ENCODE measurements at regions not wholly inside any gene's neighbourhood (a gene's known extent, or its start where the extent isn't known, plus 50 kb on each side); places are given as distances from the start of the nearest gene placed in this dataset.
A peak's percentile ranks its signal among the peaks of the same experiment; 100 is the strongest.
"Not testable (repeated sequence)": the region's sequence is repeated elsewhere in the genome, so short reads cannot be mapped to it uniquely, and the experiment has no call there.

DNA sequence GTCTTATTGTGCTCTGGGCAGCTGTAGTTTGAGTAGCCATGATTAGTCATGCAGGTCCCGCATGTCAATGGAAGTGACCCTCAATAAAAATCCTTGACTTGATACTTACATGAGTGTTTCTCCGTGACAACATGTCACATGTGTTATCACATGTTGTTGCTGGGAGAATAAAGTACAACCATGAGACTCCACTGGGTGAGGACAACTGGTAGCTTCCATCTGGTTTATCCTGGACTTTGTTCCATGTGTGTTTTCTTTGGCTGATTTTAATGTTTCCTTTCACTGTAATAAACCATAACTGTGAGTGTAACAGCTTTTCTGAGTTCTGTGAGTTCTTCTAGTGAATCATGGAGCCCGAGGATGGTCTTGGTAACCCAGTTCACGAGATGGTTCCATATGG, 63.1 kb upstream of the NDN start:
- no peak for DNase-seq

DNA sequence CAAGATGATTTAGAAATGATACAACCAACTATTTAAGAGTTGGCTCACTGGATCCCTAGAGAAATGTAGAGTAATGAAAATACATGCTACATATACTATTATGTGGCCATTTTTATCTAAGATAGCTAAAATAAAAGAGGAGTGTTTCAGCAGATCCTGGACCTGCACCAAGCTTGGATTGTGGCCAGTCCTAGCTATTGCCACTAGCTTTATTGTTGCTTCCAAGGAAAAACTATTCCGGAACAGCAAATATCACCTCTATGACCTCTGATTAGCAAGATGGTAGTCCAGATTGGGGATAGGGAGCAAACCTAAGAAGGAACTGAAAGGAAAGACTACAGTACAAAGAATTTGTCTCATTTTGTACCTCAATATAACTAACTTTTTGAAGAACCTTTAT, 63.7 kb upstream of the NDN start:
- DNase-seq = no peak

DNA sequence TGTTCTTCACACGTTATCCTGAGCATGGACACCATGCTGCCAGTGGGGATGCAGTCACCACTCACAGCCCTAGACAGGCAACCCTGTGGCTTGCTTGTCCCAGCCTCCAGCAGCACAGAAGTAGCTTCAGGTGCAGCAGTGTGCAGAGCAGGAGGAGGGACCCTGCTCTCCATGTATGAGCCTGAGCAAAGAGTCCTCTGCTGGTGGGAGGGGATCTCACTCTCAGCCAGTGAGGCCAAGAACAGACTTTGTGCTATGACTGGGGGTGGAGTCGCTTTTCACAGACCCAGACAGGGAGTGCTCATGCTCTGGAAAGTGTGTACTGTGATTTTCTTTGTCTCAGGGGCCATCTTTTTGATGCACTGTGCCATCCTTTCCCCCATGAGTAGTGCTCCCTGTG, 66.1 kb upstream of the NDN start:
- no peak for DNase-seq

DNA sequence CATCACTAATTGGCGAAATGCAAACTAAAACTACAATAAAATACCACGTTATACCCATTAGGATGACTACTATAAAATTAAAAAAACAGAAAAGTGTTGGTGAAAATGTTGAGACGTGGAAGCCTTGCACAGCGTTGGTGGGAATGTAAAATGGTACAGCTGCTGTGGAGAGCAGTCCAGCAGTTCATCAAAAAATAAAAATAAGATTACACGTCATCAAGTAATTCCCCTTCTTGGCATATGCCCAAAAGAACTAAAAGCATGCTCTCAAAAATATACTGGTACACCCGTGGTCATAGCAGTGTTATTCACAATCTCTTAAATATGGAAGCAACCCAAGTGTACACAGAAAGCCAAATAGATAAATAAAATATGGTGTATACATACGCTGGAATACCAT, 71.8 kb upstream of the NDN start:
- DNase-seq = no peak

DNA sequence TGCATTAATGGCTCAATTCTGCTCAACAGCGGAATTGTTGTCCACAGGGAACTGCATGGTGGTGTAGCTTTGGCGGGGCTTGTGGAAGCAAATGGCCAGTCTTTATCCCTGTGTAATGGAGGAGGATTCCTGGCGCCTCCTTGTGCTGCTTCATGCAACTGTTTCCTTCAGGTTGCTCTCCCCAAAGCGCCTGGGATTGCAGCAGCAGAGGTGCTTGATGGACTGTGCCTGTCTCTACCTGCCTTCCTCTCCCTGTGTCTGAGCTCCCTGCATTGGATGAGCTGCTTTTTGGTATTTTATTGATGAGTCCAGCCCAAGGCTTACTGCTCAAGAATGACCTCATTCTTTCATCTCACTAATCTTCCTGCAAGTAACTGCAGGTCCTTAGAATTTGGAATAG, 72.9 kb upstream of the NDN start:
- DNase-seq = peak in 1 of 2 experiments; percentile 21

DNA sequence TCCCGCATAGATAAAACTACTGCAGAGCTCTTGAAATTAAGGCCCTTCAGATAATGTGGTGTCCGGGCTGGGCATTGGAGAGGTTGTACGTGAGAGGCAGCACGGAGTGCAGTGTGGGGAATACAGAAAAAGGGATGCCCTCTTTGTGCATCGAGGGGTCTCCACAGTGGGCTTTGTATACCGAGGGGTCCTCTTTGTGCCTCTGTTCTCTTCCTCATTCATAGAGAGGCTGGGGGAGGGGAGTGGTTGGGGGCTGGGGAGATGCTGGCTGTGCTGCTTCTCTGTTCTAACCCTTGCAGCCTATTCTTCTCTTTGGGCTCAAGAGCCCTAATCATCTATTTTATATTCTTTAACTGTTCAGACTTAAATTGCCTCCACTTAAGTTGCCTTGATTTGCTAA, 74.3 kb upstream of the NDN start:
- peak in 1 of 2 experiments; percentile 1 for DNase-seq

DNA sequence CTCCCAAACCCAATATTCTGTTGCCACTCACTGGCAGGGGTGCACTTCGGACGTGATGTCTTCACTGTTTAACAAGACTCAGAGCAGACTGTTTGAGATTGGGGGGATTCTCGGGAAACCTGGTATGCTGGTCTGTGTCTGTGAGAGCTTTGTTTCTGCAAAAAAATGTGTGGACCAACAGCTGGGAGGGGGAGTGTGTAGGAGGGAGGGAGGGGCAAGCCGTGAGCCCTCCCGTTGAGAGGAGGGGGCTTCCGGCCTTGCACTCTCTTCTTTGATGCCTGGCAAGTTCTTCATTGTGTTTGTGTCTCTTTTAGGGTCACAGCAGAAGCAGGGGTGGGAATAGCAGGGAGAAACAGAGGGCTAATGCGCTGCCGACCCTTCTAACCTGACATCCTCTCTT, 74.9 kb upstream of the NDN start:
- no peak for DNase-seq

DNA sequence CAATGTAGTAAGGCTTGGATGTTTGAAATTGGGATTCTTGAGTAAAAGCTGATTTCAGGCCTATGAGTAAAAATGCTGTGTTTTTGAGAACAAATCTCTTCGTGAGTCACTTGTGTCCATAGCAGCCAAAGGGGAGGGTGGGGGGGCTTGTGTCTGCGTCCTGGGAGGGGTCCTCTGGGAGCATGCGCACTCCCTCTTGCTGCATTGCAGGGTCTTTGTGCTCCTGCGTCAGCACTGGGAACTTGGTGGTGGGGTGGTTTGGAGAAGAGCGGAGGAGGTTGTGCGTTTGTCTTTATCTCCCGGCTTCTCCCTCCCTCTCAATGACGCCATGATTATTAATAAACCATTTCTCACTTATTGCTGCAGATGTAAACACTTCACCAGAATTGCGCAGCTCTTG, 75.9 kb upstream of the NDN start:
- peak in 1 of 2 experiments; percentile 27 for DNase-seq

DNA sequence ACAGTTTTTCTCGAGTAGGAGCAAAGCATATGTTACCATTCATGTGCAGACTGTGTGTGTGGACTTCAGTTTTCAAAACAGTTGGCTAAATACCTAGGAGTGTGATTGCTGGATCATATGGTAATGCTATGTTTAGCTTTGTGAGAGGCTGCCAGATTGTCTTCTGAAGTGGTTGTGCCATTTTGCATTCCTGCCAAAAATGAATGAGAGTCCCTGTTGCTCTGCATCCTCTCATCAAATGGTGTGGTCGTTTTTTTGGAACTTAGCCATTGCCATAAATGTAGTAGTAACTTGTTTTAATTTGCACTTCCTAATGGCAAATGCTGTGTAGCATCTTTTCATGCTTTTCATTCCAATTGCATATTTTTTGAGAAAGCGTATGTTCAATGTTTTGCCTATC, 77.2 kb upstream of the NDN start:
- no peak for DNase-seq

DNA sequence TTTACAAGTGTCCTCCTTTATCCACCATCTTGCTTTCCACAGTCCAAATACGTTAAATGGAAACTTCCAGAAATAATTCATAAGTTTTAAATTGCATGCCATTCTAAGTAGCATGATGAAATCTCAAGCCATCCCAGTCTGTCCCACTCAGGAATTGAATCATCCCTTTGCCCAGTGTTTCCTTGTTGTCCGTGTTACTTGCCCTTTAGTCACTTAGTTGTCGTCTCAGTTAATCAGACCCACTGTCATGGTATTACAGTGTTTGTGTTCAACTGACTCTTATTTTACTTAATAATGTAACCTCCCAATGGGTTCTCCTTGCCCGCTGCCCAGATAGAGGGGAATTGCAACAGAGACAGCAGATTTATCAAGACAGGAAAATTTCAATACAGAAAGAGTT, 77.6 kb upstream of the NDN start:
- no peak for DNase-seq

DNA sequence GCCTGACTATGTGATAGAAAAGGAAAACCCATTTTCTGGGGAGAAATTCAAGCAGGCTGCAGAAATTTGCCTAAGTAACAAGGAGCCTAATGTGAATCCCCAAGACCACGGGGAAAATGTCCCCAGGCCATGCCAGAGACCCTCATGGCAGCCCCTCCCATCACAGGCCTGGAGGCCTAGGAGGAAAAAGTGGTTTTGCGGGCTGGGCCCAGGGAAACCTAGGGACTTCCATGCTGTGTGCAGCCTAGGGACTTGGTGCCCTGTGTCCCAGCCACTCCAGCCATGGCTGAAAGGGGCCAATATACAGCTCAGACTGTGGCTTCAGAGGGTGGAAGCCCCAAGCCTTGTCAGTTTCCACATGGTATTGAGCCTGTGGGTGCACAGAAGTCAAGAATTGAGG, 79.7 kb upstream of the NDN start:
- not testable (repeated sequence) for DNase-seq

DNA sequence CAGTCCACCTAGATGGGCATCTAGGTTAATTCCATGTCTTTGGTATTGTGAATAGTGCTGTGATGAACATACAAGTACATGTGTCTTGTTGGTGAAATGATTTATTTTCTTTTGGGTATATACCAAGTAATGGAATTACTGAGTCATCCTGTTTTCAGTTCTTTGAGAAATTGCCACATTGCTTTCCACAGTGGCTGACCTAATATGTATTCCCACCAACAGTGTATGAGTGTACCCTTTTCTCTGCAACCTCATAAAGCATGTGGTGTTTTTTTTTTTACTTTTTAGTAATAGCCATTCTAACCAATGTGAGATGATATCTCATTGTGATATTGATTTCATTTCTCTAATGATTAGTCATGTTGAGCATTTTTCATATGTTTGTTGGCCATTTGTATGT, 86.0 kb upstream of the NDN start:
- DNase-seq = no peak

DNA sequence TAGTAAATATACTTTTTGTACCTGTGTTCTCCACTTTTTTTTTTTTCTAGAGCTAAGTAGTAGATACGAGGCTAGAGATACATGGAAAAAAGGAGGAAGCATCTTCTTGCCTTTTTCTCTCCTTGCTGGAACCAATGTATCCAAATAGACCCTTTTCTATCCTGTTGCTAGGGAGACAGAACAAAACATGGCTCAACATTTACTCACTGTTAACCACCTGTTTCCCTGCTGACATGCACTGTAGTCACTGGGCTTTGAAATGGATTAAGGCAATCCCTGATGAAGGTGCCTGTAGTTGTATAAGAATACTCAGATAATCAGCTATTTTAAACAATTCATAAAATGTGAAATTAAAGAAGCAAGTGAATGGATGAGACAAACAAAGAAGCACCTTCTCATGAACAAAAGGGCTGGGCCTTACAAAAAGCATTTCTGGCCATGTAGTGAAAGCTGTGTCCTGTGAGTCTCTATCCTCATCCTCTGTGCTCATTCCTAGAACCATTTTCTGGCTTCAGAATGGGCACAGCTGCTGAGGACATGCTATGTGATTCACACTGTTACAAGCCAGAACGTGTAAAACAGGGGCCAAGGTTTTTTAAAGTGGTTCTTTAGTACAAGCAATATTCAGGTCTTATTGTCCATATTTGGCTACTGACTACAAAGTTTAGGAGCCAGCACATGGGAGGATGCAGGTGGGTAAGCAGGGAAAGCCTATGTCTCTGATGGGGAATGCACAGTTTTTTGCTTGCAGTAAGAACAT, 100.4 kb upstream of the NDN start:
- no peak for DNase-seq

DNA sequence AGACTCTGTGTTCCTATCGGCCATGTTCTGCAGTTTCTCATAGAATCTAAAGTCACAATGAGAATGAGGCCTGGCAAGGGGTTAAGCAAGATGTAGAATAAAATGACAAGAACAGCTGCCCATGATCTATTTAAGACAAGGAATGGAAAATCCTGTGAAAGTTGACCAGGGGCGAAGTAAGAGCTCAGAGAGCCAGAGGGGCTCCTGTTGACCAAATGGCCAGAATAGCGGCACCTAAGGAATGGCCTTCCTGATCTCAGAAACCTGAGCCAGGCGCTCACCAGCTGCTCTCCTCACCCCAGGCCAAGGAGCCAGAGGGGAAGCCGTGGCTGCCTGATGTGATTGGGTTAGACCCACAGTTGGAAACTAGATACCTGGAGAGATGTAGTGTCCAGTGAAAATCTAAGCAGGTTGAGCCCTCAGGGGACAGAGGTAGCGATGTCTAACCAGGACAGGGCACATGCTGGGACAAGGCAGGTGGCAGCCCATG, 106.1 kb upstream of the NDN start:
- DNase-seq = no peak

DNA sequence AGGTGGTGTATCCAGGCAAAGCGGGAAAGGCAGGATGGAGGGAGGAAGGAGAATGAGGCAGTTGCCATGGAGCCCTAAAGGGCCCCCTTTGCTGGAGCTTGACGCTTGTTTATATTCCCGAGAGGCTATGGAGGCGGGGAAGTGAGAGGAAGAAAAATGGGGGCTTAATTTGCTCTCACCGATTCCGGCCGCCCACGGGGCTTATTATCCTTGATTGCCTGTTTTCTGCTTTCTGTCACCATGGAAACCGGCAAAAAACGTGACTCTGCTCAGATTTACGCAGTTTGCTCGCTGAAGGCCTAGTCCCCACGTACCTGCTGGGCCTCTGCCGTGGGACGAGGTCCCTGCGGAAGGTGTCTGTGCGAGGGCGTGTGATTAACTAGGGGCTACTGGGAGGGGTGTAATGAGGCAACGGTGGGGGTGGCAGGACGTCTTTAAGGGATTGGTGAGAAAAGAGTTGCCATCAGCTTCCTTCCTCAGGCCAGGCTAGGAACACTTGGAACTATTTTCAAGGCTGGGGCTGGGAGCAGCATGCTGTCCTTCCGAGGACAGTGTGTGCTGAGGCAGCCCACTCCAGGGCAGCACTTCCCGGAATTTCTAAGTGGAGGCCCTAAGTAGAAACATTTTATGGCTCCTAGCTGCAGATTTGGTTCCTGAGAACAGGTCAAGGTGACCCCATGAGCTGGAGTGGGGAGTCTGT, 110.8 kb upstream of the NDN start:
- DNase-seq = no peak

DNA sequence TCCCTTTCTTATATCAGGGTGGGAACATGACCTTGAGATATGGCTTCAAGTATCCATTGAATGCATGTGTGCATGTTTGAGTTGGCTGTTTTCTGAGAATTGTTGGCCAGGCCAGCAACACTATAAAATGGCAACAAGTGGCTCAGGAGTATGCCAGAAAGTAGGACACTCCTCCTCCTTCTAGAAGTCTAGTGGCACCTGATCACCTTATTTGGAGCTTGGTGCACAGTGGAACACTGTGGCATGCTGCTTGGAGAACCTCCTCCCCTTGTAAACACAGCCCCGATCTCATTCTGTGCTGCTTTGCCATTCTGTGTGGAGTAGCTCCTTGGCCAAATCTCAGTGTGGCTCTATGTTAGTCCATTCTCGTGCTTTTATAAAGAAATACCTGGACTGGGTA, 114.8 kb upstream of the NDN start:
- DNase-seq = no peak

DNA sequence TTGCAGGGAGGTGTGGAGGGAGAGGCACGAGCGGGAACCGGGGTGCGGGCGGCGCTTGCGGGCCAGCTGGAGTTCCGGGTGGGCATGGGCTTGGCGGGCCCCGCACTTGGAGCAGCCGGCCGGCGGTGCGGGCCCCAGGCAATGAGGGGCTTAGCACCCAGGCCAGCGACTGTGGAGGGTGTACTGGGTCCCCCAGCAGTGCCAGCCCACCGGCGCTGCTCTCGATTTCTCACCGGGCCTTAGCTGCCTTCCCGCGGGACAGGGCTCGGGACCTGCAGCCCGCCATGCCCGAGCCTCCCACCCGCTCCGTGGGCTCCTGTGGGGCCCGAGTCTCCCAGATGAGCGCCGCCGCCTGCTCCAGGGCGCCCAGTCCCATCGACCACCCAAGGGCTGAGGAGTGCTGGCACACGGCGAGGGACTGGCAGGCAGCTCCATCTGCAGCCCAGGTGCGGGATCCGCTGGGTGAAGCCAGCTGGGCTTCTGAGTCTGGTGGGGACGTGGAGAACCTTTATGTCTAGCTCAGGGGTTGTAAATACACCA, 115.9 kb upstream of the NDN start:
- DNase-seq = not testable (repeated sequence)

DNA sequence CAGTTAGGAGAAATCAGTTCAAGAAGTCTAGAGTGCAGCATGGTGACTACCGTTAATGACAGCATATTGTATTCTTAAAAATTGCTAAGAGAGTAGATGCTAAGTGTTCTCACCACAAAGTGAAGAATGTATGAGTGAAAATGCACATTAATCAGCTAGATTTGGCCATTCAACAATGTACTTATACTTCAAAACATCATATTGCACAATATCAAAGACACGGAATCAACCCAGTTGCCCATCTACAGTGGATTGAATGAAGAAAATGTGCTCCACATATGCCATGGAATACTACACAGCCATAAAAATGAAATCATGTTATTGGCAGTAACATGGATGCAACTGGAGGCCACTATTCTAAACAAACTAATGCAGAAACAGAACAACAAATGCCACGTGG, 119.9 kb upstream of the NDN start:
- DNase-seq = no peak

DNA sequence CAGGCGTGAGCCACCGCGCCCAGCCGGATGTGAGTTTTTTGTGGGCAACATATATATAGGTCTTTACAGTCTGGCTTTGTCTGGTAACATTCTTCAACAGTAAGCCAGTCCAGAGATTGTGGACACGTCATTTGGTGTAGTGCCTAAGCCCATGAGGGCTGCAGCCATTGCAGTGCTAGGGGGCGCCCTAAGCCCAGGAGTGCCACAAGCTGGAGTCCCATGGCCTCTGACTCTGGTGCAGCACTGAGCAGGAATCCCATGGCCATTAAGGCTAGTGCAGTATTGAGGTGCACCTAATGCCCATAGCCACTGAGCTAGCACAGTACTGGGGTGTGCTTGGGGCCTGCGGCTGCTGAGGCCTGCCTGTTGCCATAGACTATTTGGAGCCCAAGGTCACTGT, 136.4 kb upstream of the NDN start:
- peak in 1 of 2 experiments; percentile 4 for DNase-seq

DNA sequence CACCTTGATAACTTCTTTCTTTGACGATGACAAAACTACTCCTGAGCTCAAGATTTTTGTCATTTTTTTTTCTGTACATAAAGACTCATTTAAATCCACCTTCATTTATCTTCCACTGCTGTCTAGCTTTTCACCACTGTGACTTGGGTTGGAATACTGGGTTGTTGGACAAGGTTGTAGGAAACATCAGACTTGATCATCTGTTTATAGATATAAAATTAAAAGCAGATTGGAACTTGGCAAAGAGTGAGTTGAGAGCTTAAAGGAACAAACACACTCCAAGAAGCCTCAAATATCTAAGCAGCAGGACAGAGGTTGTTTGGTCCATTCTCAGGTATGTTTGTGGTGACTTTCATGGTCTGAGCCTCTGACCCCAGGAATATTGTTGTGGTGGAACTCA, 141.7 kb upstream of the NDN start:
- DNase-seq = no peak

DNA sequence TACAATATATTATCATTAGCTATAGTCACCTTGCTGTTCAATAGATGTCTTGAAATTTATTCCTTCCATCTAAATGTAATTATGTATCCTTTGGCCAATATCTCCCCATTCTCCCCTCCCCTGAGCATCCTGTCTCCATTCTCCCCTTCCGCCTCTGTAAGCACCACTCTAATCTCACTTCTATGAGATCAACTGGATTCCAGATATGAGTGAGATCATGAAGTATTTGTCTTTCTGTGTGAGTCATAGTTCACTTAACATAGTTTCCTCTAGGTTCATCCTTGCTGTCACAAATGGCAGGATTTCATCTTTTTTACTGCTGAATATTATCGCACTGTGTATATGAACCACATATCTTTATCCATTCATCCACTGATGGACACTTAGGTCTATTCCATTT, 148.8 kb upstream of the NDN start:
- DNase-seq = no peak

DNA sequence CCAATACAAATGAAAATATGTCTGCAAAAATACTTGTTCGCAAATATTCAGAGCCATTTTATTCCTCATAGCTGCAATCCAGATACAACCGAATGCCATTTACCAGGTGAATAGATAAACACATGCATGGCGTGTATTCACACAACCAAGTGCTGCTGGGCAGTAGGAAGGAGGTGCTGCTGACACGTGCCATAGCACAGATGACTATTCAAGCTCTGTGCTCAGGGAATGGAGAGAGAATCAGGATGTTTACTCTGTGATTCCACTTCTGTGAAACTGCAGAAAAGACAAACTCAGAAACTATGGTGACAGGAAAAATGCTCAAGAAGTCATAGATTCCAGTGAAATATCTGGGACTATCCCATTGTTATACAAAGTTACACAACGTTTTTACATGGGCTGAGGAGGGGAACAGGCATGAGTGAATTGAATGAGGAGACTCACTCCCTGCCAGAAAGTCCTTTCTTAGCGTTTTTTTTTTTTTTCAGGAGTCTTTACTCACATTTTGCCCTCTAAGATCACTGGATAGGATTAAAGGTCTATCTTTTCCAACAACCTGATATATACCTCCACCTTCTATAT, 152.9 kb upstream of the NDN start:
- no peak for DNase-seq

DNA sequence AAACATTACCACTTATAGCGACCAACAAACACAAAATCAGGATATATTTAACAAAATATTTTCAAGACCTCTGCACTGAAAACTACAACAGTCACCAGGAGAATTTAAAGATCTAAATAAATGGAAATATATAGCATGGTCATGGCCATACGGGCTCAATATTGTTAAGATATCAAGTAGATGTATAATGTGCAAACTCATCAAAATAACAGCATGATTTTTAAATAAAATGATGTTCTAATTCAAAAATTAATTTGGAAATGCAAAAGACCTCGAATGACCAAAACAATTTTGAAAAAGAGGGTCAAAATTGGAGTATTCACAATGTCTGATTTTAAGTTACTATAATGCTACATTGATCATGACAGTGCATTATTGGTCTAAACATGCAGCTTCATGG, 159.1 kb upstream of the NDN start:
- DNase-seq = no peak

DNA sequence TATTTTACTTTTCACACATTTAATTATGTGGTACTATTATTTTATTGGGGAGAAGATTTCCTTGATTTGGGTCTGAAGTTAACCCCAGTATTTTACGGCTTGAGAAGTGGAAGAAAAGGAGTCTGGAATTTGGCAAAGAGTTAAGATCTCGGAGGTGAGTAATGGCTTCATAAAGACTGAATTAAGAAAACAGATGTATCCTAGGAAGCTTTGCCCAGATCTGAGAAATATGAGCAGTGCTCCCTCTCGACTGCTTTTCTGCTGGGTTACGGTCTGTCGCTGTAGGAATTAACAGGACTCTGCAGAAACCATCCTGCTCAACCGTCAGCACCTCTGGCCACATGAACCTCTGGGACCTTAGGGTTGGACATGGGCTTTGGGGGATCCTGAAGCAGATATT, 163.6 kb upstream of the NDN start:
- DNase-seq = no peak

All from SHP77 (cell line).